CD4-positive, alpha-beta T cell treated with Interleukin-6 for 4 hours (primary cell): ENCODE measurements at regions not wholly inside any gene's neighbourhood (a gene's known extent, or its start where the extent isn't known, plus 50 kb on each side); places are given as distances from the start of the nearest gene placed in this dataset.
"Not testable (repeated sequence)": the region's sequence is repeated elsewhere in the genome, so short reads cannot be mapped to it uniquely, and the experiment has no call there.

Experiments
- DNase-seq: peaks from one replicate; pipeline ENCODE4 v3.0.0-alpha.2; 2020; ENCODE audit warnings: mixed read lengths

DNA sequence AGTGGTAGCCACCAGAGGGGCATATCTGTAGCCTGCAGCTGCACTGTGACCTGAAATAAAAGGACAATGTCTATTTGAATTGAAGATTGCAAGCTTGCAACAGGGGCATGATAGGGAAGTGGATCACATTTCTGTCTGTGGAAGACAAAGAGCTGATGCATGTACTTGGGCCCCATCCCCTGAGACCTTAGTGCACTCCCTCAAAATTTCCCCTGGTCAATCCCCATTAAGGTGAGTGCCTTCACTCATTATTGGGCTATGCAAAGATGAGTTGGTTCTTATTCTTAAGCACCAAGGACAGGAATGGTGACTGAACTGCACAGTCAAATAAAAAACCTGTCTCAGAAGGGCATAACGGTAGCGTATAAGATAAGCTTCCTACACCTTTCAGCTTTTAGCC, 273.1 kb upstream of the ARSJ start:
- no peak for DNase-seq

DNA sequence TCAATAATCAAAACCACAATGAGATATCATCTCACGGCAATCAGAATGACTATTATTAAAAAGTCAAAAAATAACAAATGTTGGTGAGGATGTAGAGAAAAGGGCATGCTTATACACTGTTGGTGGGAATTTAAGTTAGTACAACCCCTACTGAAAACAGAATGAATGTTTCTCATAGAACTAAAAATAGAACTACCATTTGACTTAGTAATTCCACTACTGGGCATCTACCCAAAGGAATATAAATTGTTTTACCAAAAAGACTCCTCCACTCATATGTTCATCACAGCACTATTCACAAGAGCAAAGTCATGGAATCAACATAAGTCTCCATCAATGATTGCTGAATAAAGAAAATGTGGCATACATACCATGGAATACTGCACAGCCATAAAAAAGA, 278.1 kb upstream of the ARSJ start:
- DNase-seq, result no peak

GRCh38 chr4:114262421-114262820, 283.0 kb upstream of the ARSJ start:
- not testable (repeated sequence) for DNase-seq

GRCh38 chr4:114263233-114263632, 283.8 kb upstream of the ARSJ start:
- DNase-seq, result no peak

DNA sequence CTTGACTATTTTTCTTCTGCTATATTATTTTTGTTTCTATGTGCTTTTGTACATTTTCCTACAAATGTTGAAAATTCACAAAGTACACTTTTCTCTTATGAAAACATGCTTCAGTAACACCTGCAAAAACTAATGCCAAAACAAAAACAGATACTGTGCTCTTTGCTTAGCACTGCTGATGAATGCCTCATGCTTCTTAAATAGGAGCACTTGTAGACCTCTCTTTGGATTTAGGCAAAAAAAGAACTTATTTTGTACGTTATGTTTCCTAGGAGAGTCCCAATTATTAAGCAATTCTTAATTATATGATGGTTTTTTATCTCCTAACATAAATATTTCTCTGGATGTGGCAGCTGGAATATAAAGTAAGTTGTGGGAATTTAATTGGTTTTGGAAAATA, 285.0 kb upstream of the ARSJ start:
- no peak for DNase-seq

- no peak for DNase-seq
These were observed 285.4 kb upstream of the ARSJ start for GRCh38 chr4:114264877-114265291.

DNA sequence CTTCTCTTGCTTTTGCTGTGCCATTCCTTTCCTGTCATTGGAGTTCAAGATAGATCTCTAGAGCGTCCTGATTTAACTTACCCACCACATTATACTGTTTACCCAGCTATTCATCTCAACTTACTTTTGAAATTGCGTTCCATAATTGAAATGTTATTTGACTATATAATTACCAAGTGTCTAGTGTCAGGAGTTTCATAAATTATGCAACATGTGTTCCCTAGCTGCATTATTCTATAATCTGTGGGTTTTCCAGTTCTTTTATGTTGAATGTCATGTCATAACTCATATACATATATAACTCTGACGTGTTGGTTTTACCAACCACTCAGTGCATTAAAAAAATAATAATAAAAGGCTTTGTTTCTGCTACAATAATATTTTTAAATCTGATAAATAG, 285.9 kb upstream of the ARSJ start:
- no peak for DNase-seq

DNA sequence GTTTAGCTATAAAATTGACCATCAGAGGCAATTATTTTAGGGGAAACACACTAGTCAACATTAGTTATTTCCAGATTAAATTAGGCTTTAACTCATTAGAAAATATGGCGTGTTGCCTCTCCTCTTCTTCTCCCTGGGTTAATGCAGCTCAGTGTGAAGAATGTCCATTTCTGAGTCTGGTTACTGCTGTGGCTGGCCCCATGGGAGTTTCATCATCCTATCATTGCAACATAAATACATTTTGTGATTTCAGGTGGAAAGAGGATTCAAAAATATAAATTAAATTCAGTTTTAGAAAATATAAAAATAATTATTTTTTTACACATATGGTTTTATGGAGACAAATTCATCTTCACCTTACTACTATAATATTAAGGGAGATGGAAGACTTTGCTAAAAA, 288.5 kb upstream of the ARSJ start:
- DNase-seq, result no peak

GRCh38 chr4:114271031-114271430, 291.6 kb upstream of the ARSJ start:
- DNase-seq, result no peak

- DNase-seq, result no peak
These were observed 292.8 kb upstream of the ARSJ start for GRCh38 chr4:114272226-114272625.

DNA sequence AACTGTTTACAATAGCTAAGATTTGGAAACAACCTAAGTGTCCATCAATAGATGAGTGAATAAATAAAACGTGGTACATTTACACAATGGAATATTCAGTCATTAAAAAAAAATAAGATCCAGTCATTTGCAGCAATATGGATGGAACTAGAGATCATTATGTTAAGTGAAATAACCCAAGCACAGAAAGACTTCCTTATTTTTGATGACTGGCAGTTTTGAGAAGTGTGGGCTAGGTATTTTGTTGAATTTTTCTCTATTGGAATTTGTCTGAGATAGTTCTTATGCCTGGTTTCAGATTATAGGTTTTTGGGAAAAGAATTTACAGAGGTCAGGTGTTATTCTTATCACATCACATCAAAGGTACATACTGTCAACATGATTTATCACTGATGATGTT, 293.8 kb upstream of the ARSJ start:
- DNase-seq, result no peak

DNA sequence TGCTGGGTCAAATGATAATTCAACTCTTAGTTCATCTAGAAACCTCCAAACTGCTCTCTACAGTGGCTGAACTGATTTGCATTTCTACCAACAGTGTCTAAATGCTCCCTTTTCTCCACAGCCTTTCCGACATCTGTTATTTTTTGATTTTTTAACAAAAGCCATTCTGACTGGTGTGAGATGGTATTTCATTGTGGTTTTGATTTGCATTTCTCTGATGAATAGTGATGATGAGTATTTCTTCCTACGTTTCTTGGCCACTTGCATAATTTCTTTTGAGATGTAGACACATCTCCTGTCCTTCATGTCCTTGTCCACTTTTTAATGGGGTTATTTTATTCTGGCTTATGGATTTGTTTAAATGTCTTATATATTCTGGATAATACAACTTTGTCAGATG, 298.2 kb upstream of the ARSJ start:
- no peak for DNase-seq

GRCh38 chr4:114279066-114279465, 299.6 kb upstream of the ARSJ start:
- no peak for DNase-seq

- DNase-seq, result no peak
These were observed 300.3 kb upstream of the ARSJ start for GRCh38 chr4:114279711-114280110.

- DNase-seq, result no peak
These were observed 301.2 kb upstream of the ARSJ start for GRCh38 chr4:114280645-114281044.

GRCh38 chr4:114281164-114281960, 301.9 kb upstream of the ARSJ start:
- no peak for DNase-seq

- DNase-seq, result no peak
These were observed 303.5 kb upstream of the ARSJ start for GRCh38 chr4:114282937-114283336.

DNA sequence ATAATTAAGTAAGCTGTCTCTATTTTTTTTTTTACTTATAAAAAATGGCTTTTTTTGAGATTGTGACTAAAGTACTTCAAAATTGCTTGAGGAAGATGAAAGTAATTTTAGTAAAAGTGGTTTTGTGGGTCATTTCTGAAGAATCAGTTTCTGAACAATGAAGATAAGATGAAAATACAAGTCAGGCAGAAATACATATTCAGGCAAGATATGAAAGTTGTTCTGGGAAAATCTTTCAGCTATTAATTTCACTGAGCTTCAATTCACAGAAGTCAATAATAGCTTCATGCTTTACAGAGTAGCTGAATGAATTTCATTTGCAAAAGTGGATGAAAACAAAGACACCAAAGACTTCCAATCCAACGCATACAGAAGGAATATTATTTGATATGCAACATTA, 305.2 kb upstream of the ARSJ start:
- no peak for DNase-seq

GRCh38 chr4:114286262-114286810, 306.9 kb upstream of the ARSJ start:
- DNase-seq, result no peak

DNA sequence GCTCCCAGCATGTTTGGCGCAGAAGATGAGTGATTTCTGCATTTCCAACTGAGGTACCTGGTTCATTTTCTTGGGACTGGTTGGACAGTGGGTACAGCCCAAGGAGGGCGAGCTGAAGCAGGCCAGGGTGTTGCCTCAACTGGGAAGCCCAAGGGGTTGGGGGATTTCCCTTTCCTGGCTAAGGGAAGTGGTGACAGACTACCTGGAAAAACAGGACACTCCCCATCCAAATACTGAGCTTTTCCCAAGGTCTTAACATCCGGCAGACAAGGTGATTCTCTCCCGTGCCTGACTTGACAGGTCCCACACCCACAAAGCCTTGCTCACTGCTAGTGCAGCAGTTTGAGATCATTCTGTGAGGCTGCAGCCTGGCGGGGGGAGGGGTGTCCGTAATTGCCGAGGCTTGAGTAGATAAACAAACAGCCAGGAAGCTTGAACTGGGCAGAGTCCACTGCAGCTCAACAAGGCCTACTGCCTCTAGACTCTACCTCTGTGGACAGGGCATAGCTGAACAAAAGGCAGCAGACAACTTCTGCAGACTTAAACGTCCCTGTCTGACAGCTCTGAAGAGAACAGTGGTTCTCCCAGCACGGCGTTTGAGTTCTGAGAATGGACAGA, 307.7 kb upstream of the ARSJ start:
- no peak for DNase-seq

GRCh38 chr4:114296126-114296525, 302.5 kb upstream of the UGT8 start:
- no peak for DNase-seq

- DNase-seq, result no peak
These were observed 296.1 kb upstream of the UGT8 start for GRCh38 chr4:114302472-114302871.

DNA sequence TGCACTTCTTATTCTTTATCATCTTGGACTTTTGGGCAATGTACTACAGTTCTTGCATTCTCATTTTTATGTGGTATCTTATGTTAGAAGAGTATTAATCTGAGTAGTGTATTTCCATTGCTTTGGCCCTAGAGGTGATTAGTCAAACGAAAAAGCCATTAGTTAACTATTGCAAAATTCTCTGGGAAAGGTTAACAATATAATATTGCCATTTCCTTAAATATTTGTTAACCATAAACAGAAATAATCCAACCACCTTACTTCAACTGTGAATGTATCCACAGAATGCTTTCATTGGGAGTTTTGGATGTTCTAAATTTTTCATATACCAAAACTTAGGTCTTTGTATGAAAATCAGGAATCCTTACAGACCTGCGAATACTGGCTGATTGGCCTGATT, 294.6 kb upstream of the UGT8 start:
- no peak for DNase-seq

- no peak for DNase-seq
These were observed 294.0 kb upstream of the UGT8 start for GRCh38 chr4:114304567-114304966.

DNA sequence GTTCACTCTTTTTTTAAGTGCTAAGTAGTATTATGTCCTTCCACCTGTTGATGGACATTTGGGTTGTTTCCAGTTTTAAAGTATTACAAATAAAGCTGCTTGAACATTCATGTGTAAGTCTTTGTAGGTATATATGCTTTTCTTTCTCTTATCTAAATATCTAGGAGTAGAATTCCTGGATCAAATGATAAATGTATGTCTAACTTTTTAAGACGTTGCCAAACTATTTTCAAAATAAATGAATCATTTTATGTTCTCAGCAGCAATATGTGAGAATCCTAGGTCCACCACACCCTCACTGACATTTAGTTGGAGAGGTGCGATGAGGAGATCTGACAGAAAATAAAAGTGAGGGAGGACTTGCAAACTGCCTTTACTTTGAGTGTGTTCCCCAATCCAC, 291.7 kb upstream of the UGT8 start:
- DNase-seq, result no peak
